HCT116 (cell line): ENCODE measurements at regions not wholly inside any gene's neighbourhood (a gene's known extent, or its start where the extent isn't known, plus 50 kb on each side); places are given as distances from the start of the nearest gene placed in this dataset.

Experiments
- ATAC-seq: fragments of 200-7000 bp; cut with Tn5 transposase; 2 replicates; pipeline ENCODE4 v1.9.1; 2020; ENCODE audit warnings: mild to moderate bottlenecking, moderate library complexity
- BruUV-seq: library from RNA; stranded (reverse); fragments of 400-500 nt; replicated peaks from 2 replicates; lab custom pipeline; 2021; lab: Mats Ljungman, UMichigan
- CTCF ChIA-PET: fragments of 300-600 bp; sonication (Branson Sonifier 250); formaldehyde crosslinking; loops from one replicate; lab custom pipeline; 2021; ENCODE audit warnings: antibody characterized with exemption; lab: Charles Lee
- POLR2A ChIA-PET: fragments of 300-600, 350-600 bp; sonication (Branson Sonifier 250); formaldehyde crosslinking; loops from one replicate; lab custom pipeline; 2021; ENCODE audit warnings: antibody characterized with exemption; lab: Charles Lee
- RAD21 ChIA-PET, 2 experiments: fragments of 300-600 bp; sonication (Branson Sonifier 250); formaldehyde crosslinking; loops; one replicate each; lab custom pipeline; 2023; ENCODE audit warnings: low total read pairs in 2 of 2; ENCODE audit not compliant: uncharacterized antibody in 2 of 2, unreplicated experiment in 2 of 2, low non-redundant PET in 1 of 2; lab: Charles Lee
- DNase-seq: peaks from one replicate; pipeline ENCODE4 v3.0.0-alpha.2; 2010; ENCODE audit warnings: low read depth, low spot score
- H2AFZ ChIP-seq: fragments of 200-600 bp; shearing (Covaris generic), sonication (generic); 2 replicates; pipeline ENCODE4 v1.6.1; 2017; ENCODE audit warnings: low read depth, mixed run types, mixed read lengths, antibody characterized with exemption, low read length; ENCODE audit not compliant: poor library complexity, severe bottlenecking
- H3K27ac ChIP-seq: 2 replicates; pipeline ENCODE4 v1.5.1; 2012; ENCODE audit warnings: low read depth, low read length
- H3K27me3 ChIP-seq: fragments of 200-600 bp; sonication (generic); 2 replicates; pipeline ENCODE4 v1.6.1; 2016; ENCODE audit warnings: mixed run types, low read length, mixed read lengths; ENCODE audit not compliant: insufficient read depth
- H3K36me3 ChIP-seq, 2 experiments: fragments of 200-500 bp in 1 of 2; fragments of 200-600 bp in 1 of 2; sonication (Bioruptor generic) in 1 of 2; sonication (generic) in 1 of 2; 2 replicates each; pipeline versions ENCODE4 v1.5.1 to v1.6.1; 2014 to 2016; ENCODE audit warnings: low read length in 2 of 2, inconsistent platforms in 1 of 2, mixed read lengths in 1 of 2, mixed run types in 1 of 2; ENCODE audit not compliant: insufficient read depth in 2 of 2, control insufficient read depth in 1 of 2
- H3K4me1 ChIP-seq, 2 experiments: fragments of 200-600 bp in 1 of 2; sonication (generic) in 1 of 2; 2 replicates each; pipeline versions ENCODE4 v1.5.1 to v1.6.1; 2012 to 2017; ENCODE audit warnings: low read length in 2 of 2, inconsistent platforms in 1 of 2, mild to moderate bottlenecking in 1 of 2, mixed read lengths in 1 of 2, mixed run types in 1 of 2, moderate library complexity in 1 of 2; ENCODE audit not compliant: insufficient read depth in 2 of 2, control insufficient read depth in 1 of 2
- H3K4me2 ChIP-seq: fragments of 200-600 bp; sonication (generic); 2 replicates; pipeline ENCODE4 v1.6.1; 2017; ENCODE audit warnings: mixed run types, low read length, mixed read lengths
- H3K4me3 ChIP-seq, 2 experiments: fragments of 200-600 bp in 1 of 2; sonication (generic) in 1 of 2; replicated peaks in 1 of 2; 2 replicates each; pipeline ENCODE4 v1.5.1; 2011 to 2016; ENCODE audit warnings: low read length in 2 of 2, control low read depth in 1 of 2, low read depth in 1 of 2, mild to moderate bottlenecking in 1 of 2, mixed read lengths in 1 of 2, mixed run types in 1 of 2
- H3K79me2 ChIP-seq: fragments of 200-600 bp; sonication (generic); 2 replicates; pipeline ENCODE4 v1.6.1; 2017; ENCODE audit warnings: mild to moderate bottlenecking, mixed run types, low read length, moderate library complexity, mixed read lengths; ENCODE audit not compliant: insufficient read depth
- H3K9ac ChIP-seq: fragments of 200-600 bp; sonication (generic); 2 replicates; pipeline ENCODE4 v1.6.1; 2016; ENCODE audit warnings: low read length, mixed read lengths
- H3K9me2 ChIP-seq: fragments of 200-600 bp; sonication (generic), shearing (Covaris generic); 2 replicates; pipeline ENCODE4 v1.6.1; 2017; ENCODE audit warnings: mixed run types, mild to moderate bottlenecking, moderate library complexity; ENCODE audit not compliant: insufficient read depth
- H3K9me3 ChIP-seq, 2 experiments: fragments of 200-500 bp in 1 of 2; fragments of 200-600 bp in 1 of 2; sonication (Bioruptor generic) in 1 of 2; sonication (generic) in 1 of 2; 2 replicates each; pipeline ENCODE4 v1.6.1; 2014 to 2017; ENCODE audit warnings: low read length in 2 of 2, mixed read lengths in 2 of 2, inconsistent platforms in 1 of 2, low read depth in 1 of 2, mild to moderate bottlenecking in 1 of 2, mixed run types in 1 of 2, moderate library complexity in 1 of 2; ENCODE audit not compliant: control insufficient read depth in 1 of 2, insufficient read depth in 1 of 2
- H4K20me1 ChIP-seq: fragments of 200-600 bp; sonication (generic), shearing (Covaris generic); 2 replicates; pipeline ENCODE4 v1.6.1; 2017; ENCODE audit warnings: mixed run types, mild to moderate bottlenecking, moderate library complexity; ENCODE audit not compliant: insufficient read depth
- EZH2 ChIP-seq: fragments of 200-600 bp; sonication (generic); IDR thresholded peaks from 2 replicates; pipeline ENCODE4 v1.6.1; 2017; ENCODE audit warnings: antibody characterized with exemption, mixed run types
- RAD21 ChIP-seq: IDR thresholded peaks from 2 replicates; pipeline ENCODE4 v1.6.1; 2012; ENCODE audit warnings: low read depth, mild to moderate bottlenecking
- REST ChIP-seq: IDR thresholded peaks from 2 replicates; pipeline ENCODE4 v1.6.1; 2012; ENCODE audit warnings: low read depth
- TCF7L2 ChIP-seq: IDR thresholded peaks from 2 replicates; pipeline ENCODE4 v1.7.0; 2011; ENCODE audit warnings: borderline replicate concordance, inconsistent platforms; ENCODE audit not compliant: insufficient read depth, insufficient read length; ENCODE audit errors: extremely low read depth
- ZBTB33 ChIP-seq: IDR thresholded peaks from 2 replicates; pipeline ENCODE4 v1.6.1; 2011; ENCODE audit warnings: mild to moderate bottlenecking, low read length, moderate library complexity; ENCODE audit not compliant: insufficient replicate concordance; ENCODE audit errors: extremely low read depth
- intact Hi-C: fragments of 100-400 bp; cut with micrococcal nuclease; formaldehyde crosslinking; loops from 2 replicates; pipeline ENCODE4 v1.10.0; 2022

- RAD21 ChIA-PET, result no interaction called here
Measured at GRCh38 chr4:85419103-85419502, 55.8 kb upstream of the ARHGAP24 start.

More at GRCh38 chr4:85419103-85419502, 55.8 kb upstream of the ARHGAP24 start:
- ATAC-seq (no peak), DNase-seq (no peak)
- no peaks in the 10 kb centered on the region for H3K9me3 ChIP-seq
- BruUV-seq, result no TSS peak
- no peak overlapping the region for H3K27ac ChIP-seq
- H3K9ac ChIP-seq, result no peak overlapping the region
- H3K36me3 ChIP-seq, result no peaks in the 10 kb centered on the region
- no peaks in the 10 kb centered on the region for H3K9me2 ChIP-seq
- ChIA-PET CTCF (no interaction called here), POLR2A (no interaction called here)
- H3K79me2 ChIP-seq, result no peaks in the 10 kb centered on the region
- no peaks in the 10 kb centered on the region for H3K27me3 ChIP-seq
- no peak overlapping the region for H3K4me2 ChIP-seq
- H3K4me3 ChIP-seq, result no peak overlapping the region
- intact Hi-C loops, result loop anchor here (5.0 kb wide), 1 partner anchor 328 kb away; no protein-coding TSS in a partner anchor
- no peak for TF ChIP-seq RAD21
- no peak for TF ChIP-seq ZBTB33
- TF ChIP-seq REST, result no peak
- TF ChIP-seq TCF7L2, result no peak
- TF ChIP-seq EZH2, result no peak
- no peak overlapping the region for H2AFZ ChIP-seq
- no peaks in the 10 kb centered on the region for H4K20me1 ChIP-seq
- H3K4me1 ChIP-seq, result peaks cover 0 to 9% of the 10 kb centered on the region in 2 experiments; a peak in 1 of 4 replicates
